HepG2 (cell line): ENCODE measurements at regions not wholly inside any gene's neighbourhood (a gene's known extent, or its start where the extent isn't known, plus 50 kb on each side); places are given as distances from the start of the nearest gene placed in this dataset.

Experiments
- CCDC6 ChIP-seq: sonication (generic); formaldehyde crosslinking; IDR thresholded peaks from 2 replicates; pipeline ENCODE4 v1.8.1; 2022; ENCODE audit warnings: mild to moderate bottlenecking, missing genetic modification reagents, moderate library complexity
- CENPX ChIP-seq: sonication (generic); formaldehyde crosslinking; IDR thresholded peaks from 2 replicates; pipeline ENCODE4 v1.9.0; 2021; ENCODE audit warnings: mild to moderate bottlenecking, missing genetic modification reagents, moderate library complexity
- CHD2 ChIP-seq: IDR thresholded peaks from 2 replicates; pipeline ENCODE4 v1.6.1; 2011; ENCODE audit warnings: low read depth, low read length, improper control_type of control experiment
- ERF ChIP-seq: IDR thresholded peaks from 2 replicates; pipeline ENCODE4 v1.6.1; 2018; ENCODE audit warnings: missing biosample characterization, missing genetic modification reagents
- HMG20A ChIP-seq: IDR thresholded peaks from 2 replicates; pipeline ENCODE4 v1.6.1; 2016; ENCODE audit warnings: borderline replicate concordance
- IRF2 ChIP-seq: IDR thresholded peaks from 2 replicates; pipeline ENCODE4 v1.6.1; 2018; ENCODE audit warnings: missing genetic modification reagents, missing compliant biosample characterization
- MAZ ChIP-seq, 2 experiments: sonication (generic) in 1 of 2; formaldehyde crosslinking in 1 of 2; IDR thresholded peaks; 2 replicates each; pipeline versions ENCODE4 v1.5.0 to v1.6.1; 2012 to 2020; ENCODE audit warnings: low read depth in 2 of 2, mild to moderate bottlenecking in 2 of 2, borderline replicate concordance in 1 of 2, improper control_type of control experiment in 1 of 2, low read length in 1 of 2, missing genetic modification reagents in 1 of 2, moderate library complexity in 1 of 2
- NFE2L1 ChIP-seq: sonication (generic); formaldehyde crosslinking; IDR thresholded peaks from 2 replicates; pipeline ENCODE4 v1.4.0; 2020; ENCODE audit warnings: missing genetic modification reagents, mild to moderate bottlenecking, borderline replicate concordance
- NR2C2 ChIP-seq: sonication (generic); formaldehyde crosslinking; IDR thresholded peaks from 2 replicates; pipeline ENCODE4 v1.4.0; 2020; ENCODE audit warnings: missing genetic modification reagents, mild to moderate bottlenecking, moderate library complexity, borderline replicate concordance
- SMARCC2 ChIP-seq: fragments of 450-650 bp; IDR thresholded peaks from 2 replicates; pipeline ENCODE4 v1.6.1; 2017; ENCODE audit warnings: antibody characterized with exemption, mild to moderate bottlenecking
- TRAFD1 ChIP-seq: sonication (generic); formaldehyde crosslinking; IDR thresholded peaks from 2 replicates; pipeline ENCODE4 v1.5.1; 2020; ENCODE audit warnings: missing genetic modification reagents, mild to moderate bottlenecking, borderline replicate concordance
- ZMYM3 ChIP-seq: sonication (generic); formaldehyde crosslinking; IDR thresholded peaks from 2 replicates; pipeline ENCODE4 v1.5.1; 2020; ENCODE audit warnings: mild to moderate bottlenecking, missing genetic modification reagents
- ZNF260 ChIP-seq: sonication (generic); formaldehyde crosslinking; IDR thresholded peaks from 2 replicates; pipeline ENCODE4 v1.4.0; 2020; ENCODE audit warnings: missing genetic modification reagents, low read depth, mild to moderate bottlenecking, borderline replicate concordance
- ZNF264 ChIP-seq: sonication (generic); formaldehyde crosslinking; IDR thresholded peaks from 2 replicates; pipeline ENCODE4 v1.4.0; 2020; ENCODE audit warnings: missing genetic modification reagents
- ZNF280D ChIP-seq: sonication (generic); formaldehyde crosslinking; IDR thresholded peaks from 2 replicates; pipeline ENCODE4 v1.5.1; 2020; ENCODE audit warnings: mild to moderate bottlenecking, missing genetic modification reagents
- ZNF354B ChIP-seq: sonication (generic); formaldehyde crosslinking; IDR thresholded peaks from 2 replicates; pipeline ENCODE4 v1.8.0; 2022; ENCODE audit warnings: mild to moderate bottlenecking, missing genetic modification reagents
- ZNF557 ChIP-seq: sonication (generic); formaldehyde crosslinking; IDR thresholded peaks from 2 replicates; pipeline ENCODE4 v1.4.0; 2020; ENCODE audit warnings: missing genetic modification reagents
- ZNF766 ChIP-seq: sonication (generic); formaldehyde crosslinking; IDR thresholded peaks from 2 replicates; pipeline ENCODE4 v1.5.0; 2020; ENCODE audit warnings: missing genetic modification reagents, borderline replicate concordance
- TF ChIP-seq, protein P1 (sequence below): IDR thresholded peaks from 2 replicates; pipeline ENCODE4 v1.6.1; 2016; ENCODE audit warnings: missing biosample characterization, missing genetic modification reagents, low read depth
- TF ChIP-seq, protein P2 (sequence below): sonication (generic); formaldehyde crosslinking; IDR thresholded peaks from 2 replicates; pipeline ENCODE4 v1.5.0; 2020; ENCODE audit warnings: mild to moderate bottlenecking, missing genetic modification reagents

DNA sequence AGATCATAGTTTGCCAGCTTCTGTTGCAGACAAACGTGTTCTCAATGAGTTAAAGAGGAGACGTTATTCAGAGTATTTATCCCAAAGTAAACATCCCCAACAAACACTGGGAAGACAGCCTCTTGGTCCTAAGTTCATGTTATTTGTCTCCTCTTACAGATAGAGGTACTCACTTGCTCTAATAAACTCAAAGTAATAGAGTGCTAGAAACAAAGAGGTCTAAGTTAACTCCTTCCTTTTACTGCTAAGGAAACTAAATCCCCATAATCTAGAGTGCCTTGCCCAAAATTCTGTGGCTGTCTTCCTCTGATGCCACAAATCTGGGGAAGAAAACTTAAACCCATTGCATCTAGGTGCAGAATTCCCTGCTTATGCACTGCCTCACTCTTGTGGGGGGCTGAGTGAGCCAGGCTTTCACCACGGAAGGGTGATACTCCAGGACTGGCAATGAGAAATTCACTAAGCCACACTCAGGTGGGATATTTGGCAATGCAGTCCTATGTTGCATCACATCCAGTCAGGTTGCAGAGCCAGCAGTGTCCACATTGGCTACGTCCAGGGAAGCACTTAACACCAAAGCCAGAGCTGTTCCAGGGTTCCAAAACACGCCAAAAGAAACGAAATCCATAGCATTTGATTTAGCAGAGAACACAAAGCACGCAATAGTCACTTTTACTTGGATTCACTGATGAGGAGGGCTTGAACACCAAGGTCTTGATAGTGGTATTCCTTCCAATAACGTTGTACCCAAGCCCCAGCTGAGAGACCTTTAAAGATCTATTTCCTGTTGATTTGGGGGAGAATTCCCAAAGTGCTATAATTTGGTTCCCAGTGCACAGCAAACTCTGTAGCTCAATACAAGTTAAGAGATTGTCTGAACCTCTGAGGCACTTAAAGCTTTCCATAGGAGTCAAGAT is 81.0 kb upstream of the FOXQ1 start (continued):
- no peak; the same call in 1 of the 2 replicates for TF ChIP-seq ZNF766 (CRISPR knock-in tag)
- TF ChIP-seq ZNF280D (CRISPR knock-in tag): peak; percentile 78
- TF ChIP-seq ZNF260 (CRISPR knock-in tag): no peak
- no peak for TF ChIP-seq SMARCC2
- TF ChIP-seq ZNF557 (CRISPR knock-in tag): no peak
- no peak for TF ChIP-seq MAZ (IDR thresholded peaks at IDR 0.05; ENCODE audit: borderline replicate concordance, low read depth, low read length)
- TF ChIP-seq MAZ (CRISPR knock-in tag; IDR thresholded peaks at IDR 0.05; ENCODE audit: low read depth): no peak
- TF ChIP-seq, protein P1, sequence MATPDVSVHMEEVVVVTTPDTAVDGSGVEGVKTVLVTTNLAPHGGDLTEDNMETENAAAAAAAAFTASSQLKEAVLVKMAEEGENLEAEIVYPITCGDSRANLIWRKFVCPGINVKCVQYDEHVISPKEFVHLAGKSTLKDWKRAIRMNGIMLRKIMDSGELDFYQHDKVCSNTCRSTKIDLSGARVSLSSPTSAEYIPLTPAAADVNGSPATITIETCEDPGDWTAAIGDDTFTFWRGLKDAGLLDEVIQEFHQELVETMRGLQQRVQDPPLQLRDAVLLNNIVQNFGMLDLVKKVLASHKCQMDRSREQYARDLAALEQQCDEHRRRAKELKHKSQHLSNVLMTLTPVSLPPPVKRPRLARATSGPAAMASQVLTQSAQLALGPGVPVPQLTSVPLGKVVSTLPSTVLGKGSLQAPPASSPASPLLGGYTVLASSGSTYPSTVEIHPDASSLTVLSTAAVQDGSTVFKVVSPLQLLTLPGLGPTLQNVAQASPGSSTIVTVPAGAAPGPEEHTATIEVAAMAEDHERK: no peak
- TF ChIP-seq ZNF354B (CRISPR knock-in tag): no peak
- TF ChIP-seq ERF (CRISPR knock-in tag): 0 out of 2 replicates have a peak, but pooled peaks have one; percentile 42
- peak; percentile 73 for TF ChIP-seq NR2C2
- no peak for TF ChIP-seq ZNF264 (CRISPR knock-in tag)
- TF ChIP-seq CENPX (CRISPR knock-in tag): no peak
- peak; percentile 65; the same call in 1 of the 2 replicates for TF ChIP-seq IRF2
- TF ChIP-seq CCDC6: 0 out of 2 replicates have a peak, but pooled peaks have one; percentile 71
- TF ChIP-seq, protein P2, sequence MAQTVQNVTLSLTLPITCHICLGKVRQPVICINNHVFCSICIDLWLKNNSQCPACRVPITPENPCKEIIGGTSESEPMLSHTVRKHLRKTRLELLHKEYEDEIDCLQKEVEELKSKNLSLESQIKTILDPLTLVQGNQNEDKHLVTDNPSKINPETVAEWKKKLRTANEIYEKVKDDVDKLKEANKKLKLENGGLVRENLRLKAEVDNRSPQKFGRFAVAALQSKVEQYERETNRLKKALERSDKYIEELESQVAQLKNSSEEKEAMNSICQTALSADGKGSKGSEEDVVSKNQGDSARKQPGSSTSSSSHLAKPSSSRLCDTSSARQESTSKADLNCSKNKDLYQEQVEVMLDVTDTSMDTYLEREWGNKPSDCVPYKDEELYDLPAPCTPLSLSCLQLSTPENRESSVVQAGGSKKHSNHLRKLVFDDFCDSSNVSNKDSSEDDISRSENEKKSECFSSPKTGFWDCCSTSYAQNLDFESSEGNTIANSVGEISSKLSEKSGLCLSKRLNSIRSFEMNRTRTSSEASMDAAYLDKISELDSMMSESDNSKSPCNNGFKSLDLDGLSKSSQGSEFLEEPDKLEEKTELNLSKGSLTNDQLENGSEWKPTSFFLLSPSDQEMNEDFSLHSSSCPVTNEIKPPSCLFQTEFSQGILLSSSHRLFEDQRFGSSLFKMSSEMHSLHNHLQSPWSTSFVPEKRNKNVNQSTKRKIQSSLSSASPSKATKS: no peak
- TF ChIP-seq HMG20A (CRISPR knock-in tag): peak; percentile 57; the same call in 1 of the 2 replicates
- TF ChIP-seq TRAFD1: no peak
- TF ChIP-seq CHD2: no peak
- no peak for TF ChIP-seq NFE2L1 (CRISPR knock-in tag)
- no peak; the same call in 1 of the 2 replicates for TF ChIP-seq ZMYM3 (CRISPR knock-in tag)
